Stimulated activated CD4-positive, alpha-beta T cell treated with anti-CD3 and anti-CD28 coated beads, Interleukin-4, amount 100 ng/mL, for 24 hours (primary cell): ENCODE measurements at regions not wholly inside any gene's neighbourhood (a gene's known extent, or its start where the extent isn't known, plus 50 kb on each side); places are given as distances from the start of the nearest gene placed in this dataset.

ENCODE experiments used
- DNase-seq: peaks from one replicate; pipeline ENCODE4 v3.0.0-alpha.2; 2020

DNA sequence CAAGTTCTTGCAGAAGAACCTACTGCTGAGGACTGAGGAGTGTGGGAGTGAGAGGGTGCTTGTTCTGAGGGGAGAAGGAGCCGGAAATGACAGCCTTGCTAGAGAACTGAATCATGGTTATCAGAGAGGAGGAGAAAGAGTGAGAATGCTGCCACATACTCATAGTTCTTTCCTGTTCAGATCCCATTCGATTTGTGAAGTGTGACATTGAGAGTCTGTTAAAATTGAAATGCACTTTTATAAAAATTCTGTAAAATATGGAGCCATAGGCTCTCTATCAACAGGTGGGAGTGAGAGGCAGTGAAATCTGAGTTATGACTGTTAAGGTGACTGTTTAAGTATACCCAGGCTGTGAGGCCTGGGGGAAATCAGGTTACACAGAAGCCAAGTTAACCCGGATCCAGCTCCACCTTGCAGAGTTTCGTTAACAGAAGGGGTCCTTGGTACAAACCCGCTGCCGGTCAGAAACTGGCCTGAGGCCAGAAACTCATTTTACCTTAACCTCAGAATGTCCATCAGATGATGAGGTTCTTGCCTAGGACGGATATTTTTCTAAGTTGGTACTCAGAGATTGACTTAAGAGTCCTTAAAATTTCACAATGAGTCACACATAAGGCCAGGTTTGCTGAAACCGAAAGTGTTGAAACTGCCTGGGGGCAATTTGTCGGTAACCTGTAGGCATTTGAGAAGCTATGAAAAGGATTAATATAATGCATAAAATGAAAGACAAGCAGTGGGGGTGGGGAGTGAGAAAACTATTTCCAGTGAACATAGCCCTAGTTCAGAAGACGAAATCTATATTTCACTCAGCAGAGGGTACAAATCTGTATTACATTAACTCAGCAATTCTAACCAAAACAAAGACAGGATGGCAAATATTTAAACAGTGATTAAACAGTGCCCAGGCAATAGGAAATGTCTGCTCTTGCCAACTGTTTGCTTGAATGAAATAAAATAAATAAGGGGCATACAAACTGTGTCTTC, 350.5 kb downstream of the KCNRG start:
- peak; percentile 71 for DNase-seq

- peak; percentile 59 for DNase-seq
Observed at GRCh38 chr13:50366488-50367174, 351.4 kb downstream of the KCNRG start.

- no peak for DNase-seq
Observed at GRCh38 chr13:50369646-50370045, 354.4 kb downstream of the KCNRG start.

DNA sequence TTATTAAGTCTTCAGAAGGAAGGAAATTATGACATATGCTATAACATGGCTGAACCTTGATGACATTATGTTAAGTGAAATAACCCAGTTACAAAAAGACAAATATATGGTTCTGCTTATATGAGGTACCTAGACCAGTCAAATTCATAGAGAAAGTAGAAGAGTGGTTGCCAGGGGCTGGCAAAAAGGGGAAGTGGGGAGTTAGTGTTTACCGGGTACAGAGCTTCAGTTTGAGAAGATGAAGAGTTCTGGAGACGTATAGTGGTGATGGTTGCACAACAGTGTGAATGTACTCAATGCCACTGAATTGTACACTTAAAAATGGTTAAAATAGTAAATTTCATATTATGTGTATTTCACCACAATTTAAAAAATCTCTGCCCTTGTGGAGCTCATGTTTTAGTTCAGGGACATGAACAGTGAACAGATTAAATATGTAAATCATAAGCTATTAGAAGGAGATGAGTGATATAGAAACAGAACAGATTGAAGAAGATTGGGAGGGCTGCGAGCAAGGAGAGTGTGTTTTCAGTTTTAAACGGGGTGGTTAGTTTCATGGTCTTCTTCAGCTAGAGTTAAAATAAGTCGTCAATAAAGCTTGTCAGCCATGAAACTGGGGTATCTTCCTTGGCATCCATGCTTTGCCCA, 355.2 kb downstream of the KCNRG start:
- no peak for DNase-seq

GRCh38 chr13:50374517-50374916, 359.3 kb downstream of the KCNRG start:
- no peak for DNase-seq

DNA sequence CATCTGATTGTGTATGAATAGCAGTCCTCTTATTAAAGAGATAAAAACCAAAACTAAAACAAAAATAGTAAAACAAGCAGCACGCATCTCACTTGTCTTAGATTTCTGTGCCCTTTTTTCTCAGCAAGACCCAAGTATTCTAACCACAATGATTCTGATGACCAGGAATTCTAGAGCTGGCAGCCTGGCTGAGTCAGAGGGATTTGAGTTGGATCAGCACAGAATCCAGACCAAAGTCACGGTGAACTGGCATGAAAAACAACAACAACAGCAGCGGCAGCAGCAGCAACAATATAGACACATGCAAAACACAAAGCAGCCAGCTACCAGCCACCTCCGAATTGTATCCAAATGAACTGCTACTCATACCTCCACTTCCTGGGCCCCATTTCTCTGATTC, 360.5 kb downstream of the KCNRG start:
- no peak for DNase-seq

GRCh38 chr13:50376895-50377575, 361.8 kb downstream of the KCNRG start:
- DNase-seq = no peak

GRCh38 chr13:50377726-50378270, 362.6 kb downstream of the KCNRG start:
- DNase-seq = no peak

GRCh38 chr13:50378509-50379044, 363.3 kb downstream of the KCNRG start:
- DNase-seq = no peak

DNA sequence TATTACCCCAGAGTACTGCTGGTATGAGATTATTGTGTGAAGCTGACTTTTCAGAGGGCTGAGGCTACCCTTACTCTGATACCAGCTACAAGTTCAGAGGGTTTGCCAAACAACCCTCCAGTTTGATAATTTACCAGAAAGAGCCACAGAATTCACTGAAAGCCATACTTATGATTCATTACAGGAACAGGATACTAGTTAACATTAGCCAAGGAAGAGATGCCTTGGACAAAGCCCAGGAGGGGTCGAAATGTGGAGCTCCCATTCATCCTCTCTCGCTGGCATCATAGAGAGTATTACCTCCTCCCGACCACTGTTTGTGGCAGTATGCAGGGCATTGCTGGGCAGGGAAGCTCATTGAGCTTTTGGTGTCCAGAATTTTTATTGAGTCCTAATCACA, 364.3 kb downstream of the KCNRG start:
- DNase-seq = no peak

- no peak for DNase-seq
Observed at GRCh38 chr13:50380905-50381304, 365.7 kb downstream of the KCNRG start.

DNA sequence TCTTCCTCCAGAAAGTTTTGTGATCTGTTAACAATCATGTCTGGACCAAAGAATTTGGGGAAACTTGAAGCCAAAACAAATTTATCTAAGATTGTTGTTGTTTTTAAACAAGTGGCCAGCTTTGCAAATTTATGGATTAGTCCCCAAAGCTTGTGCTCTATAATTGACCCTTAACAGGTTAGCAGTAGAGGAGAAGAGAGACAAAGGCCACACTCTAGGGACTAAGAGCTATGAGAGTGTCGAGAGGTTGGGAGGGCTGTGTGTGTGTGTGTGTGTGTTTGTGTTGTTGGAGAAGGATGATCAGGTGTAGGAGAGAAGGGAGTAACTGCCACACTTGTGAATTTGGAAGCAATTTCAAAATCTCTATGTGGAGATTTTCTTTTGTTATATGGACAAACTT, 367.3 kb downstream of the KCNRG start:
- DNase-seq = no peak

- no peak for DNase-seq
Observed at GRCh38 chr13:50382951-50383350, 367.7 kb downstream of the KCNRG start.

GRCh38 chr13:50384724-50385123, 369.5 kb downstream of the KCNRG start:
- DNase-seq = no peak

DNA sequence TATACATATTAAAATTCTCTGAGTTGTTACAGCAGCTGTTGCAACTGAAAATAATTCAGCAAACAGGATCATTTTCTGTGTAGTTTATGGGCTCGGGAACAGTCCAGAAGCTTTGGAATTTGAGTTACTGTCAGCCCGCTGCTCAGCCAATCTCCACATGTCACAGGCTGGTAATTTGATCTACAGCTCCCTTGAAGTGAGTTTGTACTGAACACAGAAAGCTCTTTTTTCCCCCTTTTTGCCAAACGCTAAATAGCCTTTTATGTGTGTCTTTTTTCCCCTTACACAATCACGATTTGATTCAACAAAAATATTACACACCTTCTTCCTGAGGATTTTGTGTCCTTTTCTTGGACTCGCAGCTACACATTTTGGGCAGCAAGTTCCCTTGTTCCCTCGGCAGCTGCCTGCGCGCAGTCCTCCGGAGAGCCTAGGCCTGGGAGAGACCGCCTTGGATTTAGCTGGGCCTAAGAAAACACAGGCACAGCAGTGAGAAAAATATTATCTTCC, 371.4 kb downstream of the KCNRG start:
- no peak for DNase-seq

GRCh38 chr13:50387051-50387581, 371.9 kb downstream of the KCNRG start:
- DNase-seq = peak; percentile 36

GRCh38 chr13:50388481-50388880, 373.2 kb downstream of the KCNRG start:
- no peak for DNase-seq

DNA sequence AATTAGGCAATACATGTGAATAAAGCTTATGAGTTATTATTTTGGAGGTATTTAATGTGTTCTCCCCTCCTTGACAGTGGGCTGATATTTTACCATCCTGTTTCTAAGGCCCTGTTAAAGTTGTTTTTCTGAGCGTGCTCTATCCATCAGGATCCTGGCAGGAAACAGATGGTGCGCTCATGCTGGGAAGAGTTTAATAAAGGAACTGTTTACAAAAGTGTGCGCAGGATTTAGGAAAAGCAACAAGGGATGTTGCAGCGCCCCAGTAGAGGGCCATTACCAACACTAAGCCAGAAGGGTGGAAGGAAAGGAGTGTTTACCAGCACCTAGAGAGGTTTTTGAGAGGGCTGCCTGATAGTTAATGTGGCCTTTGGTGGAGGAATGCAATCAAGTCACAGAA, 374.5 kb downstream of the KCNRG start:
- no peak for DNase-seq

DNA sequence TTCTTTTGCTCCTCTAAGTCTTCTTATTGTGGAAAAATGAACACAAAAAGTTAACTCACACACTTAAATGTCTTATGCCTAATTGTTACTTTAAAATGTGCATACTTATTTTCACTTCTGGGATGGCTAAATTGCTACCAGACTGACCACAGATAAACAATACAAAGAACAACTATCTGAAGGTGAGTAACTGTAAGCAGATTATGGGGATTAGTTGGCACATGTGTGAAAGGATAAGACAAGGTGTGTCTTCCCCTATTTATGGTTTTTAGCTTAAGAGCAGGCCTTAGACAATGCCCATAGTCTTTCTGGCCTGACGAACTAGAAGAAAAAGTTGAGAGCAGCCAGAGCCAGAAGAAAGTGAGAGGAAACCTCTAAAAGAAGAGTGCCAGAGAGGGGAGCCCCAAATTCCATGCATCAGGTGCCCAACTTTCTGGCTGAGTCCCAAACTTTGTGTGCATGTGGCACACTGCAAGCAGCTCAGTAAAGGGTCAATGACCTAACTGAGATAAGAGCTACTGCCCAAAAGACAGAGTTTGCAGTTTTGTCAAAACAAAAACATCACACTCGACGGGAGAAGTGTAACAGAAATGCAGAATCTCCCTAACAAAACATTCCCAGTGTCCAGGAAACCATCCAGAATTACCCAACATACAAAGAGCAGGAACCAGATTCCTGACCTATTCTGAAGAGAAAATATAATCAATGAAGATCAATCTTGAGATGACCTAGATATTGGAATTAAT, 375.4 kb downstream of the KCNRG start:
- DNase-seq = no peak

DNA sequence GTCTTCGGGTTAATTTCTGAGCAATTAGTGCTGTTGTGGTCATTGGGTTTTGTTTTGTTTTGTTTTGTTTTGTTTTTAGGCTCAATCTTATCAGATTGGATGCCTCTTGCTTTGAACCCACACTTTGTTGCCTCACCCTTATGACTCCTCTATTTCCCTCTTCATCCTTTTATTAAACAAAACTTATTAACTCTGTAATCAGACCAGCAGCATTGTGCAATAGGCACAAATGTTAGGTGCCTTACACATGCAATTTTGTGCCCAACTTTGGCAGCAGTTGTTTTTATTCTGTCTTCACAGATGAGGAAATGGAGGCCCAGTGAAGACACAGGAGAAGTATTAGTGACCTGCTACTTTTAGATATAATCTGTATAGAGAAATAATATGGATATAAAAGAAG, 377.7 kb downstream of the KCNRG start:
- DNase-seq = no peak

DNA sequence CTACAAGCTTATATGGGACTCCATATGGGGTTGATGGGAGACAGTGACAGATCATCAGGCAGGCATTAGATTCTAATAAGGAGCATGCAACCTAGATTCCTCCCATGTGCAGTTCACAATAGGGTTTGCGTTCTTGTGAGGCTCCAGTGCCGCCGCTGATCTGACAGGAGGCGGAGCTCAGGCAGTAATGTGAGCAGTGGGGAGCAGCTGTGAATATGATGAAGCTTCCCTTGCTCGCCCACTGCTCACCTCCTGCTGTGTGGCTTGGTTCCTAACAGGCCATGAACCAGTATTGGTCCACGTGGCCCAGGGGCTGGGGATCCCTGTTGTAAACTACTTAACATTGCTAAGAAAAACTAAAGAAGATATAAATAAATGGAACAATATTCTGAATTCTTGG, 378.4 kb downstream of the KCNRG start:
- no peak for DNase-seq
